ENCODE measurements at regions not wholly inside any gene's neighbourhood (a gene's known extent, or its start where the extent isn't known, plus 50 kb on each side); places are given as distances from the start of the nearest gene placed in this dataset.
"Not testable (repeated sequence)": the region's sequence is repeated elsewhere in the genome, so short reads cannot be mapped to it uniquely, and the experiment has no call there.

GRCh38 chr9:102740578-102740977 lies 254.6 kb upstream of the CYLC2 start:
- no peak for DNase-seq (ENCODE audit: low spot score)
- no peak for FAIRE-seq

- DNase-seq (ENCODE audit: low spot score) (no peak), FAIRE-seq (no peak)
Measured at GRCh38 chr9:102728946-102729345, 266.2 kb upstream of the CYLC2 start.

- no peak for FAIRE-seq
- no peak for DNase-seq (ENCODE audit: low spot score)
Measured at GRCh38 chr9:102714184-102714583, 280.9 kb upstream of the CYLC2 start.

- FAIRE-seq; DNase-seq (ENCODE audit: low spot score): not testable (repeated sequence)
Measured at GRCh38 chr9:102712910-102713309, 282.2 kb upstream of the CYLC2 start.

- FAIRE-seq (no peak), DNase-seq (ENCODE audit: low spot score) (peak; percentile 5)
Measured at GRCh38 chr9:102700936-102701335, 294.2 kb upstream of the CYLC2 start.

GRCh38 chr9:102669220-102669619 lies 325.9 kb upstream of the CYLC2 start:
- no peak for DNase-seq (ENCODE audit: low spot score)
- FAIRE-seq, result no peak

GRCh38 chr9:102652471-102652870 lies 342.7 kb upstream of the CYLC2 start:
- no peak for FAIRE-seq
- no peak for DNase-seq (ENCODE audit: low spot score)

GRCh38 chr9:102650896-102651295 lies 344.2 kb upstream of the CYLC2 start:
- no peak for FAIRE-seq
- DNase-seq (ENCODE audit: low spot score), result no peak

GRCh38 chr9:102642651-102643050 lies 352.5 kb upstream of the CYLC2 start:
- FAIRE-seq (no peak), DNase-seq (ENCODE audit: low spot score) (no peak)

GRCh38 chr9:102631559-102631958 lies 363.6 kb upstream of the CYLC2 start:
- DNase-seq (ENCODE audit: low spot score), result no peak
- FAIRE-seq, result no peak

GRCh38 chr9:102609461-102609860 lies 385.7 kb upstream of the CYLC2 start:
- DNase-seq (ENCODE audit: low spot score), result no peak
- no peak for FAIRE-seq

- not testable (repeated sequence) for DNase-seq (ENCODE audit: low spot score); FAIRE-seq
Measured at GRCh38 chr9:102603198-102604195, 391.6 kb upstream of the CYLC2 start.

- FAIRE-seq (no peak), DNase-seq (ENCODE audit: low spot score) (no peak)
Measured at GRCh38 chr9:102594241-102594640, 400.9 kb upstream of the CYLC2 start.

GRCh38 chr9:102587281-102587680 lies 407.9 kb upstream of the CYLC2 start:
- no peak for DNase-seq (ENCODE audit: low spot score)
- FAIRE-seq, result no peak

GRCh38 chr9:102569436-102569835 lies 425.7 kb upstream of the CYLC2 start:
- FAIRE-seq, result no peak
- DNase-seq (ENCODE audit: low spot score), result no peak

- no peak for FAIRE-seq
- no peak for DNase-seq (ENCODE audit: low spot score)
Measured at GRCh38 chr9:102551346-102551745, 443.8 kb upstream of the CYLC2 start.

- FAIRE-seq (no peak), DNase-seq (ENCODE audit: low spot score) (no peak)
Measured at GRCh38 chr9:102550886-102551285, 444.2 kb upstream of the CYLC2 start.

GRCh38 chr9:102550266-102550665 lies 444.9 kb upstream of the CYLC2 start:
- DNase-seq (ENCODE audit: low spot score), result no peak
- no peak for FAIRE-seq

GRCh38 chr9:102534031-102534430 lies 461.1 kb upstream of the CYLC2 start:
- DNase-seq (ENCODE audit: low spot score) (no peak), FAIRE-seq (no peak)

- FAIRE-seq, result no peak
Measured at GRCh38 chr9:102521097-102521755, 473.9 kb upstream of the CYLC2 start.

GRCh38 chr9:102519423-102519822 lies 475.7 kb upstream of the CYLC2 start:
- FAIRE-seq (no peak), DNase-seq (ENCODE audit: low spot score) (no peak)

More at GRCh38 chr9:102521097-102521755, 473.9 kb upstream of the CYLC2 start:
- DNase-seq (ENCODE audit: low spot score), result no peak

- no peak for FAIRE-seq
Measured at GRCh38 chr9:102518324-102518723, 476.8 kb upstream of the CYLC2 start.

More at GRCh38 chr9:102518324-102518723, 476.8 kb upstream of the CYLC2 start:
- no peak for DNase-seq (ENCODE audit: low spot score)

Measured in urothelium cell line (cell line).